ENCODE measurements at regions not wholly inside any gene's neighbourhood (a gene's known extent, or its start where the extent isn't known, plus 50 kb on each side); places are given as distances from the start of the nearest gene placed in this dataset.
"Not testable (repeated sequence)": the region's sequence is repeated elsewhere in the genome, so short reads cannot be mapped to it uniquely, and the experiment has no call there.

- Mint-ChIP-seq H3K4me1 (peaks cover 10% of the 10 kb centered on the region), H3K27me3 (no peaks in the 10 kb centered on the region), H3K9me3 (no peaks in the 10 kb centered on the region), H3K4me3 (no peak overlapping the region), H3K27ac (no peak overlapping the region), H3K36me3 (no peaks in the 10 kb centered on the region)
- POLR2A ChIA-PET: no interaction called here
- no peak for ATAC-seq (ENCODE audit: low read depth)
- no peak for DNase-seq
These were observed 50.3 kb upstream of the TMC1 start for GRCh38 chr9:72471096-72471495.

GRCh38 chr9:72467766-72468738 lies 53.4 kb upstream of the TMC1 start:
- POLR2A ChIA-PET: no interaction called here

GRCh38 chr9:72465593-72465984 lies 55.8 kb upstream of the TMC1 start:
- no peaks in the 10 kb centered on the region for H3K36me3 Mint-ChIP-seq
- no peak for DNase-seq
- H3K27ac Mint-ChIP-seq: no peak overlapping the region
- no peaks in the 10 kb centered on the region for H3K4me1 Mint-ChIP-seq
- no peaks in the 10 kb centered on the region for H3K9me3 Mint-ChIP-seq
- no peaks in the 10 kb centered on the region for H3K27me3 Mint-ChIP-seq
- no peak for ATAC-seq (ENCODE audit: low read depth)
- H3K4me3 Mint-ChIP-seq: no peak overlapping the region
- POLR2A ChIA-PET: no interaction called here

More at GRCh38 chr9:72467766-72468738, 53.4 kb upstream of the TMC1 start:
- DNase-seq (no peak), ATAC-seq (ENCODE audit: low read depth) (no peak)
- H3K4me1 Mint-ChIP-seq: peaks cover 1% of the 10 kb centered on the region
- H3K27me3 Mint-ChIP-seq: no peaks in the 10 kb centered on the region
- H3K36me3 Mint-ChIP-seq: no peaks in the 10 kb centered on the region
- no peak overlapping the region for H3K4me3 Mint-ChIP-seq
- no peaks in the 10 kb centered on the region for H3K9me3 Mint-ChIP-seq
- H3K27ac Mint-ChIP-seq: no peak overlapping the region

GRCh38 chr9:72464857-72465592 lies 56.4 kb upstream of the TMC1 start:
- no peaks in the 10 kb centered on the region for H3K9me3 Mint-ChIP-seq
- H3K4me3 Mint-ChIP-seq: peak overlapping the region; percentile 1
- no peak for DNase-seq
- no peak overlapping the region for H3K27ac Mint-ChIP-seq
- no peaks in the 10 kb centered on the region for H3K27me3 Mint-ChIP-seq
- ATAC-seq (ENCODE audit: low read depth): no peak
- H3K36me3 Mint-ChIP-seq: no peaks in the 10 kb centered on the region
- POLR2A ChIA-PET: no interaction called here
- H3K4me1 Mint-ChIP-seq: no peaks in the 10 kb centered on the region

GRCh38 chr9:72462340-72462739 lies 59.1 kb upstream of the TMC1 start:
- Mint-ChIP-seq H3K36me3 (no peaks in the 10 kb centered on the region), H3K9me3 (no peaks in the 10 kb centered on the region), H3K4me3 (no peak overlapping the region), H3K27me3 (no peaks in the 10 kb centered on the region), H3K27ac (no peak overlapping the region), H3K4me1 (peaks cover 2% of the 10 kb centered on the region)
- no peak for DNase-seq
- no peak for ATAC-seq (ENCODE audit: low read depth)
- POLR2A ChIA-PET: no interaction called here

- Mint-ChIP-seq H3K9me3 (no peaks in the 10 kb centered on the region), H3K27me3 (peaks cover 2% of the 10 kb centered on the region), H3K36me3 (no peaks in the 10 kb centered on the region), H3K27ac (no peak overlapping the region), H3K4me1 (peaks cover 2% of the 10 kb centered on the region), H3K4me3 (no peak overlapping the region)
- POLR2A ChIA-PET: no interaction called here
- DNase-seq (no peak), ATAC-seq (ENCODE audit: low read depth) (no peak)
These were observed 60.8 kb upstream of the TMC1 start for GRCh38 chr9:72460342-72461312.

- Mint-ChIP-seq H3K27me3 (peaks cover 2% of the 10 kb centered on the region), H3K36me3 (no peaks in the 10 kb centered on the region), H3K9me3 (no peaks in the 10 kb centered on the region), H3K27ac (no peak overlapping the region), H3K4me1 (peaks cover 2% of the 10 kb centered on the region), H3K4me3 (no peak overlapping the region)
- no peak for DNase-seq
- POLR2A ChIA-PET: no interaction called here
- no peak for ATAC-seq (ENCODE audit: low read depth)
These were observed 62.1 kb upstream of the TMC1 start for GRCh38 chr9:72459308-72459707.

GRCh38 chr9:72458153-72458552 lies 63.3 kb upstream of the TMC1 start:
- ATAC-seq (ENCODE audit: low read depth) (no peak), DNase-seq (no peak)
- Mint-ChIP-seq H3K4me1 (peaks cover 2% of the 10 kb centered on the region), H3K36me3 (no peaks in the 10 kb centered on the region), H3K27ac (no peak overlapping the region), H3K27me3 (peaks cover 2% of the 10 kb centered on the region), H3K4me3 (no peak overlapping the region), H3K9me3 (peaks cover 1% of the 10 kb centered on the region)
- POLR2A ChIA-PET: no interaction called here

GRCh38 chr9:72457366-72457765 lies 64.0 kb upstream of the TMC1 start:
- peaks cover 2% of the 10 kb centered on the region for H3K27me3 Mint-ChIP-seq
- ATAC-seq (ENCODE audit: low read depth) (no peak), DNase-seq (no peak)
- no peak overlapping the region for H3K27ac Mint-ChIP-seq
- peaks cover 2% of the 10 kb centered on the region for H3K4me1 Mint-ChIP-seq
- POLR2A ChIA-PET: no interaction called here
- no peak overlapping the region for H3K4me3 Mint-ChIP-seq
- no peaks in the 10 kb centered on the region for H3K36me3 Mint-ChIP-seq
- peaks cover 1% of the 10 kb centered on the region for H3K9me3 Mint-ChIP-seq

GRCh38 chr9:72454871-72455491 lies 66.4 kb upstream of the TMC1 start:
- DNase-seq (no peak), ATAC-seq (ENCODE audit: low read depth) (no peak)
- no peak overlapping the region for H3K27ac Mint-ChIP-seq
- POLR2A ChIA-PET: no interaction called here
- no peak overlapping the region for H3K4me3 Mint-ChIP-seq
- peaks cover 1% of the 10 kb centered on the region for H3K9me3 Mint-ChIP-seq
- H3K4me1 Mint-ChIP-seq: peaks cover 2% of the 10 kb centered on the region
- no peaks in the 10 kb centered on the region for H3K36me3 Mint-ChIP-seq
- peaks cover 2% of the 10 kb centered on the region for H3K27me3 Mint-ChIP-seq

GRCh38 chr9:72453797-72454196 lies 67.6 kb upstream of the TMC1 start:
- POLR2A ChIA-PET: no interaction called here
- Mint-ChIP-seq H3K36me3 (no peaks in the 10 kb centered on the region), H3K4me1 (peaks cover 2% of the 10 kb centered on the region), H3K27ac (no peak overlapping the region), H3K9me3 (peaks cover 1% of the 10 kb centered on the region), H3K4me3 (no peak overlapping the region), H3K27me3 (peaks cover 2% of the 10 kb centered on the region)
- DNase-seq: no peak
- no peak for ATAC-seq (ENCODE audit: low read depth)

- H3K4me1 Mint-ChIP-seq: peaks cover 24% of the 10 kb centered on the region
- POLR2A ChIA-PET; H3K9me3 Mint-ChIP-seq; DNase-seq; ATAC-seq (ENCODE audit: low read depth); H3K27ac Mint-ChIP-seq; H3K36me3 Mint-ChIP-seq; H3K27me3 Mint-ChIP-seq; H3K4me3 Mint-ChIP-seq: not testable (repeated sequence)
These were observed 75.2 kb upstream of the TMC1 start for GRCh38 chr9:72446241-72446640.

Measured in activated naive CD8-positive, alpha-beta T cell treated with anti-CD3 and anti-CD28 coated beads, Interleukin-2, amount 10 ng/mL, durations not matched to agents 7 days and 5 days (primary cell).